NCI-H1694 (cell line): ENCODE measurements at regions not wholly inside any gene's neighbourhood (a gene's known extent, or its start where the extent isn't known, plus 50 kb on each side); places are given as distances from the start of the nearest gene placed in this dataset.
"Not testable (repeated sequence)": the region's sequence is repeated elsewhere in the genome, so short reads cannot be mapped to it uniquely, and the experiment has no call there.

Experiments used
- DNase-seq: peaks from one replicate; lab custom pipeline; 2025; lab: John Stamatoyannopoulos, UW

GRCh38 chrX:142742581-142742980 is 283.1 kb upstream of the SPANXN4 start:
- DNase-seq: no peak

- no peak for DNase-seq
Measured at GRCh38 chrX:142733327-142733726, 292.4 kb upstream of the SPANXN4 start.

GRCh38 chrX:142711796-142712290 is 313.9 kb upstream of the SPANXN4 start:
- no peak for DNase-seq

- no peak for DNase-seq
Measured at GRCh38 chrX:142702749-142703148, 323.0 kb upstream of the SPANXN4 start.

- no peak for DNase-seq
Measured at GRCh38 chrX:142688256-142688655, 337.5 kb upstream of the SPANXN4 start.

GRCh38 chrX:142686653-142687283 is 339.0 kb upstream of the SPANXN4 start:
- DNase-seq: no peak

GRCh38 chrX:142686206-142686605 is 339.5 kb upstream of the SPANXN4 start:
- no peak for DNase-seq

GRCh38 chrX:142680038-142680437 is 345.7 kb upstream of the SPANXN4 start:
- no peak for DNase-seq

GRCh38 chrX:142671036-142671435 is 354.7 kb upstream of the SPANXN4 start:
- DNase-seq: no peak

GRCh38 chrX:142663330-142664095 is 362.2 kb upstream of the SPANXN4 start:
- DNase-seq: no peak

- DNase-seq: no peak
Measured at GRCh38 chrX:142661696-142662095, 364.0 kb upstream of the SPANXN4 start.

- no peak for DNase-seq
Measured at GRCh38 chrX:142655507-142655906, 370.2 kb upstream of the SPANXN4 start.

- DNase-seq: peak; percentile 24
Measured at GRCh38 chrX:142637206-142637605, 388.5 kb upstream of the SPANXN4 start.

GRCh38 chrX:142616636-142617035 is 409.1 kb upstream of the SPANXN4 start:
- no peak for DNase-seq

GRCh38 chrX:142613403-142613802 is 408.3 kb upstream of the MAGEC2 start:
- DNase-seq: no peak

- DNase-seq: not testable (repeated sequence)
Measured at GRCh38 chrX:142606629-142607028, 401.5 kb upstream of the MAGEC2 start.

GRCh38 chrX:142601792-142602191 is 396.7 kb upstream of the MAGEC2 start:
- DNase-seq: no peak

GRCh38 chrX:142593361-142593862 is 388.3 kb upstream of the MAGEC2 start:
- no peak for DNase-seq

- DNase-seq: no peak
Measured at GRCh38 chrX:142576615-142577014, 371.5 kb upstream of the MAGEC2 start.

GRCh38 chrX:142549923-142550322 is 344.8 kb upstream of the MAGEC2 start:
- no peak for DNase-seq

GRCh38 chrX:142505839-142506238 is 300.7 kb upstream of the MAGEC2 start:
- DNase-seq: no peak

GRCh38 chrX:142503967-142504643 is 299.0 kb upstream of the MAGEC2 start:
- DNase-seq: no peak

- DNase-seq: no peak
Measured at GRCh38 chrX:142502441-142502840, 297.4 kb upstream of the MAGEC2 start.
